ENCODE measurements at regions not wholly inside any gene's neighbourhood (a gene's known extent, or its start where the extent isn't known, plus 50 kb on each side); places are given as distances from the start of the nearest gene placed in this dataset.

DNA sequence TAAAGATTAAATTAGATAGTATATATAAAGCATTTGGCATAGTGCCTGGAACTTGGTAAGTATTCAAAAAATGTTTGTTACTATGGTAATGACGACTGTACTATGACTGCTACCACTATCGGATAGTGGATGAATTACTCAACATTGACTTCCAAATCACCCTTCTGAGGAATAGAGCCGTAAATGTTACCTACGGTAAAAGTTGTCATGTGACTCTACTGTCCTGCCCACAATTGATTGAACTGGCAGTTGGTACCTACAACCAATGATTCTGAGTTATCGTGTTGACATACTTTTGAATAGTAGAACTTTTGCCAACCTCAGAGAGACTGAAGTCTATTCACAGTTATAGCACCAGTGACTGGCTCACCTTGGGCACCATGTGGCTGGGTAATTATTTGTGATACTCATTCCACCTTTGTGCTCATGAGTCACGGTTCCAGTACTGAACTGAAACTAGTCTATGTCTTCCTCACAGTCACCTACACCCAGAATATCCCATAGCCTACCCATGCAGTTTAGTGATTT, 185.5 kb upstream of the PITX2 start:
- TF ChIP-seq CTCF (IDR thresholded peaks at IDR 0.05) (no peak), POLR2A (IDR thresholded peaks at IDR 0.05) (no peak)
